ENCODE measurements at regions not wholly inside any gene's neighbourhood (a gene's known extent, or its start where the extent isn't known, plus 50 kb on each side); places are given as distances from the start of the nearest gene placed in this dataset.

DNA sequence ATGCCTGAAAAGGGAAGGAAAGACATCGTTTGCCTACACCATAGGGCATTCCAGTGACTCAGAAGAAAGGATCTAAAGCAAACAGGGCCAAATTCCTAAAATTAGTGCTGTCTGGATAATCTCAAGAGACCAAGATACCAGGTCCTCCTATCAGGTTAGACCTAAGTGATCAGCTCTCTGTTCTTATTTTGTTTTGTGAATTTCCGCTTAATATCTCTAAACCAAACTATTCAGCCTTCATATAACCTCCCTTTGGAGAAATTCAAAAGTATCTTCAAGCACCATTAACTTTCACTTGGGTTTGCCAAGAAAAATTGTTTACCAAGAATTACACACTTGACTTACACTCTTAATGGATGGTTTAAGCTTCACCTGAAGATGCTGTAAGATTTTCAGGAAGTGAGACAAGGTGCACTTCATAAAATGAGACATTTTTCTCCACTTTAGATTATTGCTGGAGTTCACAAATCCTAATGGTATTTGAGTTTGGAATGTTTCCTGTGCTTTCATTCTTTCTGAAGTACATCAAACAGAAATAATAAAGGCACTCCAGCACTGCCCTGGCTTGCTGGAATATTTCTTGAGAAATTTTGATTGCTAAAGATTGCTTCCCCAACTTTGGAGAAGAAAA lies 376.1 kb downstream of the LMO7 start:
- no peak for DNase-seq (ENCODE audit: low read depth)
- TF ChIP-seq, protein P1, sequence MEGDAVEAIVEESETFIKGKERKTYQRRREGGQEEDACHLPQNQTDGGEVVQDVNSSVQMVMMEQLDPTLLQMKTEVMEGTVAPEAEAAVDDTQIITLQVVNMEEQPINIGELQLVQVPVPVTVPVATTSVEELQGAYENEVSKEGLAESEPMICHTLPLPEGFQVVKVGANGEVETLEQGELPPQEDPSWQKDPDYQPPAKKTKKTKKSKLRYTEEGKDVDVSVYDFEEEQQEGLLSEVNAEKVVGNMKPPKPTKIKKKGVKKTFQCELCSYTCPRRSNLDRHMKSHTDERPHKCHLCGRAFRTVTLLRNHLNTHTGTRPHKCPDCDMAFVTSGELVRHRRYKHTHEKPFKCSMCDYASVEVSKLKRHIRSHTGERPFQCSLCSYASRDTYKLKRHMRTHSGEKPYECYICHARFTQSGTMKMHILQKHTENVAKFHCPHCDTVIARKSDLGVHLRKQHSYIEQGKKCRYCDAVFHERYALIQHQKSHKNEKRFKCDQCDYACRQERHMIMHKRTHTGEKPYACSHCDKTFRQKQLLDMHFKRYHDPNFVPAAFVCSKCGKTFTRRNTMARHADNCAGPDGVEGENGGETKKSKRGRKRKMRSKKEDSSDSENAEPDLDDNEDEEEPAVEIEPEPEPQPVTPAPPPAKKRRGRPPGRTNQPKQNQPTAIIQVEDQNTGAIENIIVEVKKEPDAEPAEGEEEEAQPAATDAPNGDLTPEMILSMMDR (conservative IDR thresholded peaks at IDR 0.05; ENCODE audit: low read depth, low read length), result no peak
- no peak overlapping the region for H3K4me3 ChIP-seq (ENCODE audit: low read length)

DNA sequence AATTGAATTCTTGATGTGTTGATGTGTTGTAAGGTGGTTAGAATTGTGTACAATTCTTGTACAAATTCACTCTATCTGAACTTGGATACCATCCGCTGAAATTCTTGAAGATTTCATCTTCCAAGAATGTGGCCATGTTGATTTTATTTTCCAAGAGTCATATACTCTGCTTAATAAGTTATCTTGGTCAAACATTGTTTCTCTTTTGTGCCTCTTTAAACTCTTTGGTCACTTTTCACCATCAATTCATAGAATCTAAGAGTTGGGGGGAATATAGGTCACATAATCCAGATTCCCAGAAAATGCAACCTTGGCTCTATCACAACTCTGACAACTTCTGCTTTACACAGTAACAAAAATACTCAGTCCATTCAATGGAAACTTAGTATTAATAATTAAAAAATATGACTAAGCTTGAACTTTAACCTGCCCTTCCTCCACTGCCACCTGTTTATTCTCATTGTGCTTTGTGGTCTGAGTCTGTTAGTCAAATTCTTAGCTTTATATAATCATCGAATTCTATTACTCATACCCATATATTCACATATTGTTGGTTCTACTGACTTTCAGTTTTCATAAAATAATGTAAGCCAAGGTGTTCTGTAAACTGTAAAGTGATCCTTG lies 373.2 kb downstream of the LMO7 start:
- DNase-seq (ENCODE audit: low read depth), result no peak
- TF ChIP-seq, protein P1 (conservative IDR thresholded peaks at IDR 0.05; ENCODE audit: low read depth, low read length), result no peak
- no peak overlapping the region for H3K4me3 ChIP-seq (ENCODE audit: low read length)

- DNase-seq (ENCODE audit: low read depth), result no peak
- no peak overlapping the region for H3K4me3 ChIP-seq (ENCODE audit: low read length)
- TF ChIP-seq, protein P1 (conservative IDR thresholded peaks at IDR 0.05; ENCODE audit: low read depth, low read length), result no peak
Measured at GRCh38 chr13:76004416-76004815, 368.3 kb downstream of the LMO7 start.

DNA sequence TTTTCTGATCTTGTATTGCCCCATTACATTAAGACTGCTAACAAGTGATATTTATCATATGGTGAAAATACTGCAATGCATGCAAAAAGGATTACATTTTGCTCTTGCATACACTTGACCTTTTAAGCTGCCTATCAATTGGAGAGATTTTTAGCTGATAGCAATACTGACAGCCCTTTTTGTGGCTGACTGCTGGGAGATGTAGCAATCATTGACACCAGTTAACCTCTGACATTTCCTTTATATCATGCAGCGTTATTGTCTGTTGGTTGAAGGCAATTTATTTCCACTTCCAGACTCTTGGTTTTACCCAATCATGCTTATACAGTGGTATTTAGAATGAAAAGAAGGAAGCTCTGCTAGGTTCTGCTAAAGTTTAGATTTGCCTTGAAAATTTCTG lies 364.0 kb downstream of the LMO7 start:
- H3K4me3 ChIP-seq (ENCODE audit: low read length), result no peak overlapping the region
- TF ChIP-seq, protein P1 (conservative IDR thresholded peaks at IDR 0.05; ENCODE audit: low read depth, low read length), result no peak
- no peak for DNase-seq (ENCODE audit: low read depth)

GRCh38 chr13:75996582-75996981 lies 360.5 kb downstream of the LMO7 start:
- no peak for DNase-seq (ENCODE audit: low read depth)
- TF ChIP-seq, protein P1 (conservative IDR thresholded peaks at IDR 0.05; ENCODE audit: low read depth, low read length), result no peak
- no peak overlapping the region for H3K4me3 ChIP-seq (ENCODE audit: low read length)

- no peak overlapping the region for H3K4me3 ChIP-seq (ENCODE audit: low read length)
- TF ChIP-seq, protein P1 (conservative IDR thresholded peaks at IDR 0.05; ENCODE audit: low read depth, low read length), result no peak
- no peak for DNase-seq (ENCODE audit: low read depth)
Measured at GRCh38 chr13:75995966-75996365, 359.8 kb downstream of the LMO7 start.

- DNase-seq (ENCODE audit: low read depth), result no peak
- no peak overlapping the region for H3K4me3 ChIP-seq (ENCODE audit: low read length)
- TF ChIP-seq, protein P1 (conservative IDR thresholded peaks at IDR 0.05; ENCODE audit: low read depth, low read length), result no peak
Measured at GRCh38 chr13:75993823-75994222, 357.7 kb downstream of the LMO7 start.
